CD8-positive, alpha-beta memory T cell (primary cell): ENCODE measurements at regions not wholly inside any gene's neighbourhood (a gene's known extent, or its start where the extent isn't known, plus 50 kb on each side); places are given as distances from the start of the nearest gene placed in this dataset.

Experiments used
- CTCF ChIA-PET: fragments of 350-600 bp; sonication (Branson Sonifier 250); formaldehyde crosslinking; loops from one replicate; lab custom pipeline; 2021; ENCODE audit warnings: antibody characterized with exemption; lab: Charles Lee
- POLR2A ChIA-PET: fragments of 350-600 bp; sonication (Branson Sonifier 250); formaldehyde crosslinking; loops from one replicate; lab custom pipeline; 2021; ENCODE audit warnings: antibody characterized with exemption; lab: Charles Lee
- DNase-seq, 5 donors: peaks; one replicate each; pipeline versions ENCODE4 v3.0.0 to v3.0.0-alpha.2; 2020 to 2022; ENCODE audit warnings: mixed read lengths in 1 of 5
- H3K27ac ChIP-seq: one replicate; pipeline ENCODE4 v1.7.0; 2013; ENCODE audit warnings: low read depth, mild to moderate bottlenecking, low read length, moderate library complexity
- H3K27me3 ChIP-seq: 2 replicates; pipeline ENCODE4 v1.7.0; 2013; ENCODE audit warnings: low read length, mild to moderate bottlenecking; ENCODE audit not compliant: insufficient read depth, poor library complexity, severe bottlenecking
- H3K36me3 ChIP-seq: 2 replicates; pipeline ENCODE4 v1.7.0; 2013; ENCODE audit warnings: mild to moderate bottlenecking, low read length, moderate library complexity; ENCODE audit not compliant: insufficient read depth
- H3K4me1 ChIP-seq: 2 replicates; pipeline ENCODE4 v1.7.0; 2013; ENCODE audit warnings: mild to moderate bottlenecking, low read length, moderate library complexity; ENCODE audit not compliant: insufficient read depth
- H3K4me3 ChIP-seq: 2 replicates; pipeline ENCODE4 v1.7.0; 2013; ENCODE audit warnings: mild to moderate bottlenecking, low read length
- H3K9me3 ChIP-seq: 2 replicates; pipeline ENCODE4 v1.7.0; 2013; ENCODE audit warnings: mild to moderate bottlenecking, low read length
- H3K27ac Mint-ChIP-seq, 8 donors: one replicate each; pipeline ENCODE4 v1.8.0; 2020 to 2021; ENCODE audit warnings: mixed read lengths in 8 of 8, mild to moderate bottlenecking in 6 of 8, inconsistent platforms in 3 of 8, moderate library complexity in 3 of 8
- H3K27me3 Mint-ChIP-seq, 2 donors: one replicate each; pipeline ENCODE4 v1.8.0; 2020 to 2021; ENCODE audit warnings: mixed read lengths in 2 of 2, mild to moderate bottlenecking in 1 of 2, moderate library complexity in 1 of 2
- H3K36me3 Mint-ChIP-seq, 3 donors: one replicate each; pipeline ENCODE4 v1.8.0; 2020 to 2021; ENCODE audit warnings: mixed read lengths in 3 of 3, inconsistent platforms in 1 of 3, mild to moderate bottlenecking in 1 of 3
- H3K4me1 Mint-ChIP-seq, 3 donors: one replicate each; pipeline ENCODE4 v1.8.0; 2020 to 2021; ENCODE audit warnings: mixed read lengths in 3 of 3, inconsistent platforms in 1 of 3, mild to moderate bottlenecking in 1 of 3
- H3K4me3 Mint-ChIP-seq, 7 donors: one replicate each; pipeline ENCODE4 v1.8.0; 2020 to 2021; ENCODE audit warnings: mixed read lengths in 7 of 7, mild to moderate bottlenecking in 6 of 7, moderate library complexity in 4 of 7, inconsistent platforms in 2 of 7
- H3K9me3 Mint-ChIP-seq, 5 donors: one replicate each; pipeline ENCODE4 v1.8.0; 2020 to 2022; ENCODE audit warnings: mixed read lengths in 5 of 5, mild to moderate bottlenecking in 3 of 5, moderate library complexity in 2 of 5, inconsistent platforms in 1 of 5

DNA sequence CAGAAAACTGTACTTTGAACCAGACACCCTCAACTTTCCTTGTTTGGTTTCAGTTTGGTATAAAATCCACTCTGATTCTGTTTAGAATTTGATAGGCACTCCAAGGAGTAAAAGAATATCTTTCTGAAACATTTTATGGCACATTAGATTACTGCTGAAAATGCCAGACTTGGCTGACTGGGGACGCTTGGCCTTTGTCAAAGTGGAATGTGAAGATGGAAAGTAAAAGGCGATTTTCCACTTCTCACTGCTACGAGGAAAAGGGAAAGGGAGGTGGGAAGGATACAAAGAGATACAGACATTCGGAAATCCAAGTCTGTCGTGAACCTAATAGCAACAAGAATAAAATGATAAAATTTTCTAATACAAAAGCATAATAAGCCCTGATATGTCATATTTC, 203.9 kb downstream of the DMRT2 start:
- no peaks in the 10 kb centered on the region for H3K9me3 ChIP-seq
- no peak overlapping the region for H3K27ac Mint-ChIP-seq
- H3K27me3 ChIP-seq: no peaks in the 10 kb centered on the region
- H3K27me3 Mint-ChIP-seq: no peaks in the 10 kb centered on the region
- no peaks in the 10 kb centered on the region for H3K36me3 ChIP-seq
- POLR2A ChIA-PET: no interaction called here
- H3K4me1 ChIP-seq: no peaks in the 10 kb centered on the region
- no peak overlapping the region for H3K4me3 ChIP-seq
- CTCF ChIA-PET: no interaction called here
- DNase-seq: no peak
- H3K4me3 Mint-ChIP-seq: no peak overlapping the region
- H3K4me1 Mint-ChIP-seq: no peaks in the 10 kb centered on the region
- H3K36me3 Mint-ChIP-seq: no peaks in the 10 kb centered on the region
- no peak overlapping the region for H3K27ac ChIP-seq
- no peaks in the 10 kb centered on the region for H3K9me3 Mint-ChIP-seq

DNA sequence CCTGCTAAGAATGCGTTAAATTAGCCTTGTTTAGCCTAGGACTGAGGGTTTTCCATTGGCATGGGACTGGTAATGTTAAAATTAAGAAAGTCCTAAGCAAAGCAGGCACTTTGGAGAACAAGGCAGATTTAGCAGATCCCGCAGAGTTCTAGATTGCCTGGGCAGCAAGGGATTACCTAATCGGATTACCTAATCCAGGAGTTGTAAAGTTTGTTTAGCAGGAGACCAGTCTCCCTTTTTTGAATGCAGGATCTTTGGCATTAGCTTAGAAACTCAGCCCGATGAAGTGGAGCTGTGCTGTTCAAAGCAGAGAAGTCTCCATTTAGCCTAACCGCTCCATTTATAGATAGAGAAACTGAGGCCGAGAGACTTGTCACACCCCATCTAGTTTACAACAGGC, 206.0 kb downstream of the DMRT2 start:
- no peak overlapping the region for H3K4me3 Mint-ChIP-seq
- no peaks in the 10 kb centered on the region for H3K4me1 ChIP-seq
- H3K9me3 ChIP-seq: no peaks in the 10 kb centered on the region
- no peak for DNase-seq
- CTCF ChIA-PET: no interaction called here
- no peaks in the 10 kb centered on the region for H3K27me3 ChIP-seq
- no peaks in the 10 kb centered on the region for H3K4me1 Mint-ChIP-seq
- no peaks in the 10 kb centered on the region for H3K36me3 Mint-ChIP-seq
- H3K27ac Mint-ChIP-seq: no peak overlapping the region
- POLR2A ChIA-PET: no interaction called here
- H3K9me3 Mint-ChIP-seq: no peaks in the 10 kb centered on the region
- H3K27ac ChIP-seq: no peak overlapping the region
- no peak overlapping the region for H3K4me3 ChIP-seq
- no peaks in the 10 kb centered on the region for H3K36me3 ChIP-seq
- H3K27me3 Mint-ChIP-seq: peaks cover 0 to 2% of the 10 kb centered on the region in 2 donors

DNA sequence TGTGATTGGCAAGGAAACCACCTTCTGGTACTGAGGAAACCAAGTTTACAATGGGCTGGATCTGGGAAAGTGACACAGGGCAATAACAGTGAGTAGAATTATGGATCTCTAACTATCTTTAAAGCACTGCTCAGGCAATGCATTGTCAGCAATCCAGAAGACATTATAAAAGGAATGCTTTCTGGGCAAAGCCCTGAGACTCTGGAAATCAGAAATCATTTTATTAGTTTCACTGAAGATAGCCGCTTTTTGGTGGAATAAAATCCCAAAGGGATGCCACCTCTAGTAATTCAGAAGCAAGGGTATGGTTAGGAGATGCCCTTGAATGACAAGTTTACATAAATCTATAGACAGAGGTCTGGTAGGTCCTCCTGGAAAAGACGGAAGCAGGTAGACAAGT, 211.1 kb downstream of the DMRT2 start:
- Mint-ChIP-seq H3K27ac (no peak overlapping the region), H3K4me3 (no peak overlapping the region), H3K36me3 (no peaks in the 10 kb centered on the region), H3K9me3 (no peaks in the 10 kb centered on the region), H3K4me1 (no peaks in the 10 kb centered on the region), H3K27me3 (peaks cover 0 to 2% of the 10 kb centered on the region in 2 donors)
- Histone ChIP-seq H3K9me3 (no peaks in the 10 kb centered on the region), H3K27ac (no peak overlapping the region), H3K4me3 (no peak overlapping the region), H3K27me3 (no peaks in the 10 kb centered on the region), H3K36me3 (no peaks in the 10 kb centered on the region), H3K4me1 (no peaks in the 10 kb centered on the region)
- CTCF ChIA-PET: no interaction called here
- DNase-seq: no peak
- POLR2A ChIA-PET: no interaction called here

DNA sequence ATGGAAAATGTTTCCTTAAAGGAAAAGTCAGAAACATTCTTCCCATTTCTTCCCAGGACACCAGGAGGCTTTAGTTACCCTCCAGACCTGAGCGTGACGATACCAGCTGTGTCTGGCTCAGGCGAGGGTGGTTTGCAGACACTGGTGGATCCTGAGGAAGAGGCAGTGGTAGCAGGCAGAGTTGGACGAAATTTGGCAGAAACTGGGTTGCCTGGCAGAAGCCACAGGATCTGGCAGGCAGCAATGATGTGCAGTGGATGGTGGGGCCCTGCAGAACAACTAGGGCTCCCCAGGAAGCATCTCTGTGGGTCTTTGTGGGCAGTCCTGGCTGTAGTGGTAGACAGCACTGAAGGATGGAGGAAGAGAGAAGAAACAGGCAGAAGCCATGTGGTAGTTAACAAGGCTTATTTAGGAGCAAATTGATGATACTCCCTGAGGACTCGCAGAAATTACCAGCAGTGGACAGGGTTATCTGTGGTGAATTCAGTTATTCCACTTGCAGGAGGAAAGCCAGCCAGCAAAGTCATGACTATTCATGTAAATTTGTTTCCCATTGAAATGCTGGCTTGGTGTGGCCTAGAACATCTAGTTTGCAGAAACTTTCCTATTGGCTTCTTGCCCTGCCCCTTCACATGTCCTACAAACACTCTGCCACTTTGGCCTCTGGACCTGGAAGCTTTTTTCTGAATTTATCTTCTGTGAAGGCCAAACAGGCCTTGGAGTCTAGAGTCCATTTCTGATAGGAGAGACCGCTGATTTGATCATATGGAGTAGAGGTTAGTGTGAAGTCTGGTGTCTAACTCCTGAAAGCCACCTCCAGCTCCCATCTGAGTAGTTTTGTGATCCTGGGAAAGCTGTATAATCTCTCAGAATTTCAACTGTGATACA, 212.0 kb downstream of the DMRT2 start:
- Mint-ChIP-seq H3K4me3 (no peak overlapping the region), H3K4me1 (no peaks in the 10 kb centered on the region), H3K27me3 (peaks cover 0 to 2% of the 10 kb centered on the region in 2 donors), H3K36me3 (no peaks in the 10 kb centered on the region), H3K27ac (no peak overlapping the region), H3K9me3 (peaks cover 0 to 2% (median 0%) of the 10 kb centered on the region in 5 donors)
- Histone ChIP-seq H3K9me3 (no peaks in the 10 kb centered on the region), H3K4me1 (no peaks in the 10 kb centered on the region), H3K4me3 (no peak overlapping the region), H3K27ac (no peak overlapping the region), H3K27me3 (no peaks in the 10 kb centered on the region), H3K36me3 (no peaks in the 10 kb centered on the region)
- ChIA-PET CTCF (interaction anchor here (0.7 kb wide), 1 partner anchor 39 kb away, joined by 3 read pairs; no protein-coding TSS in a partner anchor), POLR2A (no interaction called here)
- no peak for DNase-seq

DNA sequence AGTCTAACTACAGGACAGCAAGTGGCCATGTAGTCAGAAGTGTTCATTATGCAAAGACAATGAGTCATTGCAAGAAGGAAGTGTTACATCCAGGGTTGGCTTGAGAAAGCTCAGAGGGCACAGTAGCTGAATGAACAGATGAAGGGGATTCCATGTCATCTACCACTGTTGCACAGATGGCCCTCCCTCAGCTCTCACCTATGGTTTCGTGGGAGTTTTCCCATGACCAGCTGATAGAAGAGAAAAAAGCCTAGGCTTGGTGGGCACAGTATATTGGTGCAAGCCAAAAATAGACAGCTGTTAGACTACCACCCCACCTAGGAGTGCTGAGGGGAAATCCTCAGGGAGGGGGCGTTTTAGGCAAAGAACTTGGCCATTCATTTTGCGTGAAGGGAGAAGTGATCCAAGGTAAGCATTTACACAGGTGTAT, 217.0 kb downstream of the DMRT2 start:
- DNase-seq: no peak
- Mint-ChIP-seq H3K36me3 (no peaks in the 10 kb centered on the region), H3K9me3 (peaks cover 0 to 2% (median 0%) of the 10 kb centered on the region in 5 donors), H3K4me1 (no peaks in the 10 kb centered on the region), H3K4me3 (no peak overlapping the region), H3K27me3 (no peaks in the 10 kb centered on the region), H3K27ac (no peak overlapping the region)
- H3K9me3 ChIP-seq: no peaks in the 10 kb centered on the region
- no peak overlapping the region for H3K27ac ChIP-seq
- no peak overlapping the region for H3K4me3 ChIP-seq
- H3K36me3 ChIP-seq: no peaks in the 10 kb centered on the region
- ChIA-PET POLR2A (no interaction called here), CTCF (no interaction called here)
- no peaks in the 10 kb centered on the region for H3K27me3 ChIP-seq
- H3K4me1 ChIP-seq: no peaks in the 10 kb centered on the region

DNA sequence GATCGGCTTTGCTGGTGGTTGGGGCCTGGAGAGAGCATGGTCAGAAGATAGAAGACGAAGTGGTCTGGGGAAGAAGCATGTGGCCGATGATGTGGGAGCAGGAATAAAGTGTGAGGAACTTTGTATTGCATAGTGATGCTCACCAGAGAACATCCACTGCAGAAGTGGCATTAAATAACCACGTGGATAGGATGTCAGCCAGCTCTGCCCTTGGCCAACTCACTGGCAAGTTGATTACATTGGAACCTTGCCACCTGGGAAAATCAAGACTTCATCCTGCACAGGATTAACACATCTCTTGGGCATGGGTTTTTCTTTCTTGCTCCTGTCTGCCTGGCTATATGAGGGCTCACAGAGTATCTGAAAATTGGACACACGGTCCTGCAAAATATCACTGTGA, 217.4 kb downstream of the DMRT2 start:
- no peak overlapping the region for H3K4me3 ChIP-seq
- H3K4me3 Mint-ChIP-seq: no peak overlapping the region
- no peaks in the 10 kb centered on the region for H3K4me1 Mint-ChIP-seq

DNA sequence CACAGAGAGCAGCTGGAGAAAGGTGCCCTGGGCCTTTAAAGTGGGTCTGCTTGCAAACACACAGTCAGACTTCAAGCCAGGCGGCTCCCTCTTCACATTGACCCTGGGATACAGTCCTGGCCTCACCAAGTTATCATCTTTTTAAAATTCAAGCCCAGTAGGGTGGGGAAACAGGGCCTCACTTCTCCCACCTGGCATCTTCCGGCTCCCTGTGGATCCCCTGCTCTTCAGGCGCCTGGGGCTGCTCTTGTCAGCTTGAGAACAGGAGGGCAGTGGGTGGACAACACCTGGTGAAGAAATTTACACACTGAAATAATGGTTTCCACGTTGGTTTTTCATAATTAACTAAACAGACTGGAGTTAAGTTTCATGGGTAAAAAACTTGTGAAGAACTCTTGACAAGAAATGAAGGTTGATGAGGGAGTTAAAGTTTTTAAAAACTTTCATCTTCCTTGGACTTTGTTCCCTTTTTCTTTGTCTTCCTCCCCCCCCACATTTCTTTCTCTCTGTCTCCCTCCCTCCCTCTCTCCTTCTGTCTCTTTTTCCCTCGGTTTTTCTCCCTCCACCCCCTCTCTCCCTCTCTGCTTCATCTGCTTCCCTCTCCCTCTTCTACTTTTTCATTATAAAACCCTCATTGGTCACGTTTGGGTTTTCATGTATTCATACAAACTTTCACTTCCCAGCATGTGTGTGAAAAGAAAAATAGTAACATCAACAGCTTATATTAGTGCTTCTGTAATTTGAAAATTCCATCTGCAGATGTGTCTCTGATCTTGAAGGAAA, 219.6 kb downstream of the DMRT2 start:
- H3K4me1 ChIP-seq: no peaks in the 10 kb centered on the region
- no peak overlapping the region for H3K4me3 ChIP-seq
- DNase-seq: no peak
- ChIA-PET CTCF (no interaction called here), POLR2A (no interaction called here)
- Mint-ChIP-seq H3K4me1 (no peaks in the 10 kb centered on the region), H3K4me3 (no peak overlapping the region), H3K27me3 (no peaks in the 10 kb centered on the region), H3K27ac (peak overlapping the region in 1 of 8 donors; percentile 24), H3K36me3 (no peaks in the 10 kb centered on the region), H3K9me3 (peaks cover 0 to 2% (median 0%) of the 10 kb centered on the region in 5 donors)
- H3K36me3 ChIP-seq: no peaks in the 10 kb centered on the region
- no peaks in the 10 kb centered on the region for H3K9me3 ChIP-seq
- H3K27me3 ChIP-seq: no peaks in the 10 kb centered on the region
- no peak overlapping the region for H3K27ac ChIP-seq

More for the DNA sequence above, 217.4 kb downstream of the DMRT2 start:
- Mint-ChIP-seq H3K27me3 (no peaks in the 10 kb centered on the region), H3K36me3 (no peaks in the 10 kb centered on the region), H3K9me3 (peaks cover 0 to 2% (median 0%) of the 10 kb centered on the region in 5 donors), H3K27ac (no peak overlapping the region)
- ChIA-PET CTCF (no interaction called here), POLR2A (no interaction called here)
- Histone ChIP-seq H3K9me3 (no peaks in the 10 kb centered on the region), H3K27ac (no peak overlapping the region), H3K4me1 (no peaks in the 10 kb centered on the region), H3K36me3 (no peaks in the 10 kb centered on the region), H3K27me3 (no peaks in the 10 kb centered on the region)
- DNase-seq: no peak

DNA sequence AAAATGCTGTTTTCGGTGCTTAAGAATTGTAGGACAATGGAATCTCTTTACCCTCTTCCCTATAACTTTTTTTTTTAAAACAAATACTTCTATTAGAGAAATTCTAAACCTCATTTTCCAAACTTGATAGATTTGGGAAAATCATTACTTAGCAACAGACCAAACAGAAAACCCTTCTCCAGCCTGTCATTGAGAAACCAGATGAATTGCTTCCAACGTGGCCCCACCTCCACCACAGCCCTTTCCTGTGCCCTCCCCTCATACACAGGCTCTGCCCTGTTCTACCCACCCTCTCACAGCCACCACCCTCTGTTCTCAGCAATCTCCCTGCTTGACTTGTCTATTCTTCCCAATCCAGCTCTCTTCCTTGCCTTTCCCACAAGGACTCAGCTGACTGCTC, 221.2 kb downstream of the DMRT2 start:
- Histone ChIP-seq H3K36me3 (no peaks in the 10 kb centered on the region), H3K27me3 (no peaks in the 10 kb centered on the region)
- H3K27ac Mint-ChIP-seq: no peak overlapping the region

More for the DNA sequence above, 221.2 kb downstream of the DMRT2 start:
- no peak for DNase-seq
- no peak overlapping the region for H3K4me3 ChIP-seq
- POLR2A ChIA-PET: no interaction called here
- H3K27me3 Mint-ChIP-seq: no peaks in the 10 kb centered on the region
- no peaks in the 10 kb centered on the region for H3K4me1 Mint-ChIP-seq
- CTCF ChIA-PET: no interaction called here
- no peaks in the 10 kb centered on the region for H3K36me3 Mint-ChIP-seq
- H3K4me1 ChIP-seq: no peaks in the 10 kb centered on the region
- no peak overlapping the region for H3K4me3 Mint-ChIP-seq
- no peaks in the 10 kb centered on the region for H3K9me3 ChIP-seq
- peaks cover 0 to 2% (median 0%) of the 10 kb centered on the region in 5 donors for H3K9me3 Mint-ChIP-seq
- H3K27ac ChIP-seq: no peak overlapping the region
